Endothelial cell of umbilical vein (primary cell): ENCODE measurements at regions not wholly inside any gene's neighbourhood (a gene's known extent, or its start where the extent isn't known, plus 50 kb on each side); places are given as distances from the start of the nearest gene placed in this dataset.

ENCODE experiments used
- BruUV-seq: library from RNA; stranded (reverse); fragments of 400-500 nt; replicated peaks from 2 replicates; lab custom pipeline; 2021; lab: Mats Ljungman, UMichigan
- CTCF ChIA-PET: fragments of 300-600, 350-600 bp; sonication (Branson Sonifier 250); formaldehyde crosslinking; loops from one replicate; lab custom pipeline; 2021; ENCODE audit warnings: antibody characterized with exemption, inconsistent platforms; lab: Charles Lee
- POLR2A ChIA-PET: fragments of 300-600, 350-600 bp; sonication (Branson Sonifier 250); formaldehyde crosslinking; loops from one replicate; lab custom pipeline; 2021; ENCODE audit warnings: antibody characterized with exemption, inconsistent platforms; lab: Charles Lee
- DNase-seq: peaks from one replicate; pipeline ENCODE4 v3.0.0-alpha.2; 2011; ENCODE audit warnings: low read depth, low spot score
- FAIRE-seq: peaks from 2 replicates; lab custom pipeline; 2011; peaks lifted over from hg19 to GRCh38; lab: Jason Lieb, UNC
- H2AFZ ChIP-seq: 2 replicates; pipeline ENCODE4 v1.6.0; 2012; ENCODE audit warnings: low read depth, low read length, control low read depth, inconsistent platforms
- H3K27ac ChIP-seq: 2 replicates; pipeline ENCODE4 v1.5.1; 2011; ENCODE audit warnings: low read depth, mild to moderate bottlenecking, control low read depth, low read length, moderate library complexity; ENCODE audit not compliant: insufficient read depth
- H3K27me3 ChIP-seq, 2 experiments: 2 replicates each; pipeline versions ENCODE4 v1.6.0 to v1.6.1; 2011; ENCODE audit warnings: low read length in 2 of 2, mixed read lengths in 1 of 2; ENCODE audit not compliant: control insufficient read depth in 2 of 2, insufficient read depth in 2 of 2
- H3K36me3 ChIP-seq, 2 experiments: 2 replicates in 1 of 2; 3 replicates in 1 of 2; pipeline ENCODE4 v1.5.1; 2011; ENCODE audit warnings: low read length in 2 of 2, mild to moderate bottlenecking in 1 of 2, moderate library complexity in 1 of 2; ENCODE audit not compliant: control insufficient read depth in 2 of 2, insufficient read depth in 2 of 2; ENCODE audit errors: extremely low read depth in 1 of 2
- H3K4me1 ChIP-seq: 3 replicates; pipeline ENCODE4 v1.5.1; 2011; ENCODE audit warnings: mild to moderate bottlenecking, low read length; ENCODE audit not compliant: control insufficient read depth, insufficient read depth; ENCODE audit errors: extremely low read depth
- H3K4me2 ChIP-seq: 2 replicates; pipeline ENCODE4 v1.6.1; 2011; ENCODE audit warnings: low read length, control low read depth, mixed read lengths; ENCODE audit not compliant: insufficient read depth
- H3K4me3 ChIP-seq, 3 experiments: fragments of 200-600 bp in 1 of 3; sonication (generic), shearing (Covaris generic) in 1 of 3; replicated peaks in 1 of 3; 2 replicates each; pipeline ENCODE4 v1.5.1; 2011 to 2016; ENCODE audit warnings: control low read depth in 3 of 3, low read length in 3 of 3, mild to moderate bottlenecking in 2 of 3, inconsistent platforms in 1 of 3, low read depth in 1 of 3, moderate library complexity in 1 of 3; ENCODE audit not compliant: insufficient read depth in 1 of 3
- H3K79me2 ChIP-seq: 2 replicates; pipeline ENCODE4 v1.6.0; 2012; ENCODE audit warnings: low read length, inconsistent platforms; ENCODE audit not compliant: control insufficient read depth, insufficient read depth
- H3K9ac ChIP-seq: replicated peaks from 2 replicates; pipeline ENCODE3; 2011; ENCODE audit warnings: low read length, control low read depth; ENCODE audit not compliant: insufficient read depth; ENCODE audit errors: extremely low read depth
- H3K9me1 ChIP-seq: replicated peaks from 3 replicates; pipeline ENCODE4 v1.6.0; 2011; ENCODE audit warnings: mild to moderate bottlenecking, low read length; ENCODE audit not compliant: control insufficient read depth, insufficient read depth; ENCODE audit errors: extremely low read depth
- H3K9me3 ChIP-seq: replicated peaks from 2 replicates; pipeline ENCODE4 v1.5.1; 2012; ENCODE audit warnings: low read length, inconsistent platforms; ENCODE audit not compliant: control insufficient read depth, insufficient read depth
- H4K20me1 ChIP-seq: replicated peaks from 2 replicates; pipeline ENCODE3; 2011; ENCODE audit warnings: mild to moderate bottlenecking, low read length; ENCODE audit not compliant: control insufficient read depth, insufficient read depth; ENCODE audit errors: extremely low read depth
- EZH2 ChIP-seq: IDR thresholded peaks from 2 replicates; pipeline ENCODE4 v1.6.1; 2012; ENCODE audit warnings: borderline replicate concordance, low read depth, mild to moderate bottlenecking, moderate library complexity, low read length, inconsistent platforms; ENCODE audit not compliant: severe bottlenecking
- FOS ChIP-seq: IDR thresholded peaks from 2 replicates; pipeline ENCODE4 v1.6.1; 2011; ENCODE audit warnings: mild to moderate bottlenecking, low read length, moderate library complexity, borderline replicate concordance; ENCODE audit not compliant: insufficient read depth
- GATA2 ChIP-seq: IDR thresholded peaks from 2 replicates; pipeline ENCODE4 v1.7.0; 2011; ENCODE audit warnings: low read depth, mild to moderate bottlenecking, moderate library complexity, mixed read lengths, low read length; ENCODE audit not compliant: insufficient read length, insufficient read depth
- JUN ChIP-seq: IDR thresholded peaks from 2 replicates; pipeline ENCODE4 v1.6.1; 2011; ENCODE audit warnings: borderline replicate concordance, low read depth; ENCODE audit not compliant: insufficient read length, insufficient read depth
- MYC ChIP-seq: IDR thresholded peaks from one replicate; pipeline ENCODE4 v1.6.1; 2011; ENCODE audit warnings: mild to moderate bottlenecking, low read depth, low read length
- POLR2A ChIP-seq: IDR thresholded peaks from 2 replicates; pipeline ENCODE4 v1.6.1; 2012; ENCODE audit warnings: low read depth, mild to moderate bottlenecking, control low read depth, low read length
- POLR2AphosphoS5 ChIP-seq: IDR thresholded peaks from 2 replicates; pipeline ENCODE4 v1.6.1; 2012; ENCODE audit warnings: low read depth, mild to moderate bottlenecking, control low read depth, low read length, moderate library complexity; ENCODE audit not compliant: insufficient read depth
- dilution Hi-C: fragments of 300-500 bp; cut with MboI; formaldehyde crosslinking; loops from one replicate; pipeline ENCODE4 v1.15.0; 2019; ENCODE audit warnings: low sequenced_read_pairs; ENCODE audit not compliant: extremely low pct_ligation_motif_present
- intact Hi-C: fragments of 100-400 bp; cut with micrococcal nuclease; formaldehyde crosslinking; loops from one replicate; pipeline ENCODE4 v1.10.0; 2022
- TF ChIP-seq, protein P1 (sequence below): IDR thresholded peaks from 2 replicates; pipeline ENCODE4 v1.6.1; 2011; ENCODE audit not compliant: insufficient read depth, insufficient read length
- TF ChIP-seq, protein P2 (sequence below), 2 donors: IDR thresholded peaks; 1 replicate in 1 of 2; 2 replicates in 1 of 2; pipeline ENCODE4 v1.5.1; 2011; ENCODE audit warnings: low read length in 2 of 2, mild to moderate bottlenecking in 2 of 2, moderate library complexity in 2 of 2, control low read depth in 1 of 2, inconsistent platforms in 1 of 2, low read depth in 1 of 2; ENCODE audit not compliant: insufficient read depth in 1 of 2; ENCODE audit errors: extremely low read depth in 1 of 2

DNA sequence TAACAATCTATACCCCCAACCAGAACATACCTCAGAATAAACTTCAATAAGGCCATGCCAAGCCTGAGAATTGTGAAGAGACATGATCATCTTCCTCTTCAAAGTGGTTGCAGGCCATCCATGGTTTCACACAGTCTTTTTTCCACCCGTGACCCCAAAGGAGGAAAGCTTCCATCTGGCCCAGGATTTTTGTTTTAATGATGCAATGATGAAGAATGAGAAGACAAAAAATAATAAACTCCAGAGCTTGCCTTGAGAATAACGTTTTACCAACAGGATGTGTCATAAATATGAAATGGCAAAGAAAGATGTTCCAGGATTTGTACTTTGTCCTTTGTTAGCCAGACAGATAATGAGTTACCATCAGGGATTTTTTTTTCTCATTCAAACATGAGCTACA lies 201.9 kb downstream of the WNT5A start:
- no peak for DNase-seq

More for the DNA sequence above, 201.9 kb downstream of the WNT5A start:
- no TSS peak for BruUV-seq
- H3K9me1 ChIP-seq: no peaks in the 10 kb centered on the region
- H3K9ac ChIP-seq: no peak overlapping the region
- CTCF ChIA-PET: no interaction called here
- no peak overlapping the region for H3K4me3 ChIP-seq
- no peak overlapping the region for H3K27ac ChIP-seq
- intact Hi-C loops: no loop called here
- FAIRE-seq: no peak
- dilution Hi-C loops: no loop called here
- H3K4me1 ChIP-seq: no peaks in the 10 kb centered on the region
- no peaks in the 10 kb centered on the region for H3K79me2 ChIP-seq
- no peaks in the 10 kb centered on the region for H3K27me3 ChIP-seq
- H4K20me1 ChIP-seq: no peaks in the 10 kb centered on the region
- peaks cover 8% of the 10 kb centered on the region for H3K9me3 ChIP-seq
- no peak overlapping the region for H3K4me2 ChIP-seq
- H3K36me3 ChIP-seq: no peaks in the 10 kb centered on the region
- POLR2A ChIA-PET: no interaction called here
- TF ChIP-seq FOS (no peak), JUN (no peak), EZH2 (no peak), GATA2 (no peak), POLR2AphosphoS5 (no peak), MYC (no peak), POLR2A (no peak)
- TF ChIP-seq, protein P1, sequence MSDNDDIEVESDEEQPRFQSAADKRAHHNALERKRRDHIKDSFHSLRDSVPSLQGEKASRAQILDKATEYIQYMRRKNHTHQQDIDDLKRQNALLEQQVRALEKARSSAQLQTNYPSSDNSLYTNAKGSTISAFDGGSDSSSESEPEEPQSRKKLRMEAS: no peak
- TF ChIP-seq, protein P2, sequence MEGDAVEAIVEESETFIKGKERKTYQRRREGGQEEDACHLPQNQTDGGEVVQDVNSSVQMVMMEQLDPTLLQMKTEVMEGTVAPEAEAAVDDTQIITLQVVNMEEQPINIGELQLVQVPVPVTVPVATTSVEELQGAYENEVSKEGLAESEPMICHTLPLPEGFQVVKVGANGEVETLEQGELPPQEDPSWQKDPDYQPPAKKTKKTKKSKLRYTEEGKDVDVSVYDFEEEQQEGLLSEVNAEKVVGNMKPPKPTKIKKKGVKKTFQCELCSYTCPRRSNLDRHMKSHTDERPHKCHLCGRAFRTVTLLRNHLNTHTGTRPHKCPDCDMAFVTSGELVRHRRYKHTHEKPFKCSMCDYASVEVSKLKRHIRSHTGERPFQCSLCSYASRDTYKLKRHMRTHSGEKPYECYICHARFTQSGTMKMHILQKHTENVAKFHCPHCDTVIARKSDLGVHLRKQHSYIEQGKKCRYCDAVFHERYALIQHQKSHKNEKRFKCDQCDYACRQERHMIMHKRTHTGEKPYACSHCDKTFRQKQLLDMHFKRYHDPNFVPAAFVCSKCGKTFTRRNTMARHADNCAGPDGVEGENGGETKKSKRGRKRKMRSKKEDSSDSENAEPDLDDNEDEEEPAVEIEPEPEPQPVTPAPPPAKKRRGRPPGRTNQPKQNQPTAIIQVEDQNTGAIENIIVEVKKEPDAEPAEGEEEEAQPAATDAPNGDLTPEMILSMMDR (IDR thresholded peaks at IDR 0.05; ENCODE audit: extremely low read depth in 1 of 2, insufficient read depth in 1 of 2, low read depth in 1 of 2, low read length in 2 of 2): no peak
- no peak overlapping the region for H2AFZ ChIP-seq
